K562 (cell line): ENCODE measurements at regions not wholly inside any gene's neighbourhood (a gene's known extent, or its start where the extent isn't known, plus 50 kb on each side); places are given as distances from the start of the nearest gene placed in this dataset.

Experiments
- CBX8 ChIP-seq: fragments of 200-600 bp; sonication (generic); IDR thresholded peaks from 2 replicates; pipeline ENCODE4 v1.6.1; 2012; ENCODE audit warnings: borderline replicate concordance, mixed run types, low read depth, mild to moderate bottlenecking, moderate library complexity, mixed read lengths, low read length, control low read depth, inconsistent platforms; ENCODE audit not compliant: poor library complexity, severe bottlenecking; ENCODE audit errors: extremely low read depth
- CEBPB ChIP-seq: fragments of 450-650 bp; IDR thresholded peaks from 2 replicates; pipeline ENCODE4 v1.6.1; 2016; ENCODE audit warnings: missing genetic modification characterization, missing compliant biosample characterization
- CTCF ChIP-seq, 3 experiments: IDR thresholded peaks in 2 of 3; conservative IDR thresholded peaks in 1 of 3; 2 replicates each; pipeline ENCODE4 v1.5.1; 2011 to 2012; ENCODE audit warnings: low read length in 3 of 3, mild to moderate bottlenecking in 3 of 3, control low read depth in 2 of 3, improper control_type of control experiment in 1 of 3, inconsistent platforms in 1 of 3, low read depth in 1 of 3, mixed read lengths in 1 of 3, moderate library complexity in 1 of 3; ENCODE audit not compliant: insufficient read depth in 2 of 3
- FIP1L1 ChIP-seq: fragments of 200-400 bp; formaldehyde crosslinking; IDR thresholded peaks from 2 replicates; pipeline ENCODE4 v1.6.1; 2018; ENCODE audit warnings: mild to moderate bottlenecking, low read depth, low read length; ENCODE audit not compliant: poor library complexity, severe bottlenecking
- FUS ChIP-seq: fragments of 200-400 bp; formaldehyde crosslinking; optimal IDR thresholded peaks from 2 replicates; pipeline ENCODE3; 2017; ENCODE audit warnings: low read depth, low read length
- HDGF ChIP-seq: fragments of 450-650 bp; IDR thresholded peaks from 2 replicates; pipeline ENCODE4 v1.6.1; 2016
- KHSRP ChIP-seq: fragments of 450-650 bp; IDR thresholded peaks from 2 replicates; pipeline ENCODE4 v1.6.1; 2017
- NFIX ChIP-seq: fragments of 250-450 bp; sonication (Bioruptor Pico); IDR thresholded peaks from 2 replicates; pipeline ENCODE4 v1.4.0; 2020; ENCODE audit warnings: low read depth, mild to moderate bottlenecking, moderate library complexity
- PHB ChIP-seq: fragments of 250-450 bp; sonication (Bioruptor Pico); IDR thresholded peaks from 2 replicates; pipeline ENCODE4 v1.5.0; 2021
- PURB ChIP-seq: sonication (generic); formaldehyde crosslinking; IDR thresholded peaks from 2 replicates; pipeline ENCODE4 v1.9.0; 2021; ENCODE audit warnings: low read depth, mild to moderate bottlenecking, missing genetic modification reagents
- SIX5 ChIP-seq, 2 experiments: IDR thresholded peaks; 2 replicates each; pipeline ENCODE4 v1.6.1; 2011; ENCODE audit warnings: low read length in 2 of 2, borderline replicate concordance in 1 of 2, low read depth in 1 of 2, mild to moderate bottlenecking in 1 of 2, moderate library complexity in 1 of 2; ENCODE audit not compliant: insufficient read depth in 1 of 2
- USF1 ChIP-seq: sonication (generic); formaldehyde crosslinking; IDR thresholded peaks from 2 replicates; pipeline ENCODE4 v1.9.0; 2022; ENCODE audit warnings: mild to moderate bottlenecking, missing genetic modification reagents
- TF ChIP-seq, protein P1 (sequence below), 2 experiments: fragments of 450-650 bp; IDR thresholded peaks; 2 replicates each; pipeline ENCODE4 v1.6.1; 2016
- TF ChIP-seq, protein P2 (sequence below), 2 experiments: fragments of 200-800 bp in 1 of 2; sonication (Bioruptor generic) in 1 of 2; sonication (generic) in 1 of 2; formaldehyde crosslinking in 1 of 2; IDR thresholded peaks in 1 of 2; conservative IDR thresholded peaks in 1 of 2; 2 replicates each; pipeline versions ENCODE4 v1.5.0 to v1.6.1; 2016 to 2020; ENCODE audit warnings: missing compliant biosample characterization in 1 of 2, missing genetic modification characterization in 1 of 2, missing genetic modification reagents in 1 of 2

- no peak for TF ChIP-seq KHSRP
- TF ChIP-seq HDGF = no peak
- TF ChIP-seq SIX5 (IDR thresholded peaks at IDR 0.05; ENCODE audit: borderline replicate concordance in 1 of 2, insufficient read depth in 1 of 2, low read depth in 1 of 2, low read length in 2 of 2) = no peak
- TF ChIP-seq CEBPB (tag) = no peak
- TF ChIP-seq CTCF (IDR thresholded peaks at IDR 0.05 in 2 of 3, conservative IDR thresholded peaks at IDR 0.05 in 1 of 3; ENCODE audit: insufficient read depth in 2 of 3, low read depth in 1 of 3, low read length in 3 of 3) = no peak
- TF ChIP-seq PURB (CRISPR knock-in tag) = no peak
- no peak for TF ChIP-seq FIP1L1
- TF ChIP-seq, protein P1, sequence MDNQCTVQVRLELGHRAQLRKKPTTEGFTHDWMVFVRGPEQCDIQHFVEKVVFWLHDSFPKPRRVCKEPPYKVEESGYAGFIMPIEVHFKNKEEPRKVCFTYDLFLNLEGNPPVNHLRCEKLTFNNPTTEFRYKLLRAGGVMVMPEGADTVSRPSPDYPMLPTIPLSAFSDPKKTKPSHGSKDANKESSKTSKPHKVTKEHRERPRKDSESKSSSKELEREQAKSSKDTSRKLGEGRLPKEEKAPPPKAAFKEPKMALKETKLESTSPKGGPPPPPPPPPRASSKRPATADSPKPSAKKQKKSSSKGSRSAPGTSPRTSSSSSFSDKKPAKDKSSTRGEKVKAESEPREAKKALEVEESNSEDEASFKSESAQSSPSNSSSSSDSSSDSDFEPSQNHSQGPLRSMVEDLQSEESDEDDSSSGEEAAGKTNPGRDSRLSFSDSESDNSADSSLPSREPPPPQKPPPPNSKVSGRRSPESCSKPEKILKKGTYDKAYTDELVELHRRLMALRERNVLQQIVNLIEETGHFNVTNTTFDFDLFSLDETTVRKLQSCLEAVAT (IDR thresholded peaks at IDR 0.05) = no peak
- TF ChIP-seq PHB (CRISPR knock-in tag) = no peak
- TF ChIP-seq USF1 (CRISPR knock-in tag) = no peak
- no peak for TF ChIP-seq CBX8
- TF ChIP-seq, protein P2, sequence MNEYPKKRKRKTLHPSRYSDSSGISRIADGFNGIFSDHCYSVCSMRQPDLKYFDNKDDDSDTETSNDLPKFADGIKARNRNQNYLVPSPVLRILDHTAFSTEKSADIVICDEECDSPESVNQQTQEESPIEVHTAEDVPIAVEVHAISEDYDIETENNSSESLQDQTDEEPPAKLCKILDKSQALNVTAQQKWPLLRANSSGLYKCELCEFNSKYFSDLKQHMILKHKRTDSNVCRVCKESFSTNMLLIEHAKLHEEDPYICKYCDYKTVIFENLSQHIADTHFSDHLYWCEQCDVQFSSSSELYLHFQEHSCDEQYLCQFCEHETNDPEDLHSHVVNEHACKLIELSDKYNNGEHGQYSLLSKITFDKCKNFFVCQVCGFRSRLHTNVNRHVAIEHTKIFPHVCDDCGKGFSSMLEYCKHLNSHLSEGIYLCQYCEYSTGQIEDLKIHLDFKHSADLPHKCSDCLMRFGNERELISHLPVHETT (CRISPR knock-in tag; conservative IDR thresholded peaks at IDR 0.05 in 1 of 2, IDR thresholded peaks at IDR 0.05 in 1 of 2) = no peak
- TF ChIP-seq NFIX (CRISPR knock-in tag) = no peak
- no peak for TF ChIP-seq FUS
These were observed 296.6 kb downstream of the PLOD2 start for GRCh38 chr3:145864336-145864735.
